ENCODE measurements at regions not wholly inside any gene's neighbourhood (a gene's known extent, or its start where the extent isn't known, plus 50 kb on each side); places are given as distances from the start of the nearest gene placed in this dataset.

DNA sequence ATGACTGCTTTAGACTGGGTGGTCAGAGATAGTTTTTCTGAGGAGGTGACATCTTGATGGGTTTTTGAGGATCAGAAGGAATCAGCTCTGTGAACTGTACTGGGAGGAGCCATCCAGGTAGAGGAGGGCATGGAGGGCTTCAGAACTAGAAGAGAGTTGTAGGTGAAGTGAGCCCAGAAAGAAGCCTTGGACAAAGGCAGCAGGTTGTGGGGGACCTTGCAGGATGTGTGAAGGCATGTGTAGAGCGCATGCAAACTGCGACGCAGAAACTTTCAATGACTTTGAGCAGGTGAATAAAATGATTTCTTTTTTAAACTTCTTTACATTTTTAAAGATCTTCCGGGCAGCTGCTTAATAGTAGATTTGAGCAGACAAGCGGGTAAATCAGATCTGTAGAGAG lies 83.9 kb upstream of the SIX2 start:
- H3K9me2 ChIP-seq (ENCODE audit: low read depth, low read length): no peaks in the 10 kb centered on the region
- no peaks in the 10 kb centered on the region for H3K9me3 ChIP-seq (ENCODE audit: low read length)
- H4K20me1 ChIP-seq (ENCODE audit: insufficient read depth, low read length): no peaks in the 10 kb centered on the region
- H3K9ac ChIP-seq (ENCODE audit: low read length): no peak overlapping the region
- H3K4me1 ChIP-seq (ENCODE audit: insufficient read depth, low read length, severe bottlenecking): peaks cover 11% of the 10 kb centered on the region
- no peak overlapping the region for H3K4me2 ChIP-seq (ENCODE audit: low read length)
- no peaks in the 10 kb centered on the region for H3F3A ChIP-seq (ENCODE audit: insufficient read depth, low read length)
- H3K4me3 ChIP-seq (ENCODE audit: low read depth, low read length, poor library complexity, severe bottlenecking): no peak overlapping the region
- no peak overlapping the region for H2AFZ ChIP-seq (ENCODE audit: low read length)
- H3K27me3 ChIP-seq (ENCODE audit: insufficient read depth, low read length): no peaks in the 10 kb centered on the region; the same call in 1 of the 2 replicates
- TF ChIP-seq, protein P1, sequence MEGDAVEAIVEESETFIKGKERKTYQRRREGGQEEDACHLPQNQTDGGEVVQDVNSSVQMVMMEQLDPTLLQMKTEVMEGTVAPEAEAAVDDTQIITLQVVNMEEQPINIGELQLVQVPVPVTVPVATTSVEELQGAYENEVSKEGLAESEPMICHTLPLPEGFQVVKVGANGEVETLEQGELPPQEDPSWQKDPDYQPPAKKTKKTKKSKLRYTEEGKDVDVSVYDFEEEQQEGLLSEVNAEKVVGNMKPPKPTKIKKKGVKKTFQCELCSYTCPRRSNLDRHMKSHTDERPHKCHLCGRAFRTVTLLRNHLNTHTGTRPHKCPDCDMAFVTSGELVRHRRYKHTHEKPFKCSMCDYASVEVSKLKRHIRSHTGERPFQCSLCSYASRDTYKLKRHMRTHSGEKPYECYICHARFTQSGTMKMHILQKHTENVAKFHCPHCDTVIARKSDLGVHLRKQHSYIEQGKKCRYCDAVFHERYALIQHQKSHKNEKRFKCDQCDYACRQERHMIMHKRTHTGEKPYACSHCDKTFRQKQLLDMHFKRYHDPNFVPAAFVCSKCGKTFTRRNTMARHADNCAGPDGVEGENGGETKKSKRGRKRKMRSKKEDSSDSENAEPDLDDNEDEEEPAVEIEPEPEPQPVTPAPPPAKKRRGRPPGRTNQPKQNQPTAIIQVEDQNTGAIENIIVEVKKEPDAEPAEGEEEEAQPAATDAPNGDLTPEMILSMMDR (IDR thresholded peaks at IDR 0.05; ENCODE audit: low read length): no peak
- TF ChIP-seq EZH2 (IDR thresholded peaks at IDR 0.05; ENCODE audit: borderline replicate concordance, low read length): no peak
- no peak overlapping the region for H3K27ac ChIP-seq (ENCODE audit: low read depth, low read length, poor library complexity, severe bottlenecking)
- H3K36me3 ChIP-seq (ENCODE audit: insufficient read depth, low read length): no peaks in the 10 kb centered on the region
- H3K79me2 ChIP-seq (ENCODE audit: insufficient read depth, low read length): no peaks in the 10 kb centered on the region

DNA sequence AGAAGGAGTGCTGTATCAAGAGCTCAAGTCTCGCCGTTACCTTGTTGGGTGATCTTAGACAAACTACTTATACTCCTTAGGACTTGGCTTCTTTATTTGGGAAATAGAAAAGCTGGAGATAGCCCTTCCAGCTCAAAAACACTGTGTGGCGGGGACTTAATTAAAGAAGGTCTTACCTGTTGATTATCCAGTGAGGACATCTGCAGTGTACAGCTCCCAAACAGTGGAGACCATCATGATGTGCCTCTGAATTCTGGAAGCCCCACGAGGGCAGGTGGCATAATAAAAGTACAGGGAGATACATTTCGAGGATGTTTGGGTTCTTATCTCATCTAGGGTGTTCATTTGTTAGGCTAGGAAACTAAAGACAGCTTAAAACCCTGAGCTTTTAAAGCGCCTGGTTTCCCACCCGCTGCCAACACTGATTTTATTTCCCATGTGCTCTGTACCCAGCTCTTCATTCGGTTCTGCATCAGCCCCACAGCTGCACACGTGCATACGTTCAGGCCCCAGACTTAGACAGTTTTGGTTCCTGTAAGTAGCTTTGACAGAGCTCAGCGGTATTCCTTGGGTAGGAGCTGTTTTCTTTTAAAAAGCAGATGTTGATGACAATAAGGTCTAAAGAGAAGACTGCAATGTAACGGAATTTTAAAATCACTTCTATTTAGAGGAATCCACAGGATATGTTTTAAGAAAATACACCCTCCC lies 80.5 kb upstream of the SIX2 start:
- Histone ChIP-seq H3K9ac (ENCODE audit: low read length) (no peak overlapping the region), H3K79me2 (ENCODE audit: insufficient read depth, low read length) (no peaks in the 10 kb centered on the region), H3K4me3 (ENCODE audit: low read depth, low read length, poor library complexity, severe bottlenecking) (no peak overlapping the region), H4K20me1 (ENCODE audit: insufficient read depth, low read length) (no peaks in the 10 kb centered on the region), H2AFZ (ENCODE audit: low read length) (no peak overlapping the region), H3K9me3 (ENCODE audit: low read length) (no peaks in the 10 kb centered on the region), H3F3A (ENCODE audit: insufficient read depth, low read length) (no peaks in the 10 kb centered on the region), H3K9me2 (ENCODE audit: low read depth, low read length) (no peaks in the 10 kb centered on the region), H3K4me2 (ENCODE audit: low read length) (no peak overlapping the region), H3K27ac (ENCODE audit: low read depth, low read length, poor library complexity, severe bottlenecking) (peak overlapping the region; percentile 21), H3K36me3 (ENCODE audit: insufficient read depth, low read length) (no peaks in the 10 kb centered on the region), H3K27me3 (ENCODE audit: insufficient read depth, low read length) (no peaks in the 10 kb centered on the region; the same call in 1 of the 2 replicates), H3K4me1 (ENCODE audit: insufficient read depth, low read length, severe bottlenecking) (peaks cover 11% of the 10 kb centered on the region)
- no peak for TF ChIP-seq EZH2 (IDR thresholded peaks at IDR 0.05; ENCODE audit: borderline replicate concordance, low read length)
- TF ChIP-seq, protein P1 (IDR thresholded peaks at IDR 0.05; ENCODE audit: low read length): no peak

DNA sequence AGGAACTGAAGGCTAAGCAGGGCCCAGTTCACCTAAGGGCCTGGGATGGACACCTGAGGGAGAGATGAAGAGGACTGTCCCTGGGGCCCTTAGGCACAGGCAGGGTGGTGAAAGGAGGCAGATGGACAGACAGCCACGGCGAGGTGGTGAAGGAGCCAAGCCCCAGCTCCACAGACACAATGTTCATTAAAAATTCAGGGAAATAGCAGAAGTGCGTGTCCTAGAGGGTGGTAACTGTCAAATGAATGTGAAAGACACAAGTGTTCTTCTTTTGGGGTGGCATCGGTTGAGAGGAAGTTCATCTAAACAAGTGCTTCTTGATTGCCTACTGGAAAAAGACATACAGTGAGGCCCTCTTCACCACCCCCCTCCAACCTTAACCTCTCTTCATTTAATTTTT lies 76.2 kb upstream of the SIX2 start:
- TF ChIP-seq, protein P1 (IDR thresholded peaks at IDR 0.05; ENCODE audit: low read length): no peak
- Histone ChIP-seq H3K9ac (ENCODE audit: low read length) (no peak overlapping the region), H4K20me1 (ENCODE audit: insufficient read depth, low read length) (no peaks in the 10 kb centered on the region), H3K4me2 (ENCODE audit: low read length) (no peak overlapping the region), H3K4me1 (ENCODE audit: insufficient read depth, low read length, severe bottlenecking) (peaks cover 17% of the 10 kb centered on the region), H3K4me3 (ENCODE audit: low read depth, low read length, poor library complexity, severe bottlenecking) (no peak overlapping the region), H3K27ac (ENCODE audit: low read depth, low read length, poor library complexity, severe bottlenecking) (no peak overlapping the region), H3K79me2 (ENCODE audit: insufficient read depth, low read length) (no peaks in the 10 kb centered on the region), H3K27me3 (ENCODE audit: insufficient read depth, low read length) (no peaks in the 10 kb centered on the region), H3K9me2 (ENCODE audit: low read depth, low read length) (no peaks in the 10 kb centered on the region), H3K9me3 (ENCODE audit: low read length) (no peaks in the 10 kb centered on the region), H2AFZ (ENCODE audit: low read length) (no peak overlapping the region), H3K36me3 (ENCODE audit: insufficient read depth, low read length) (no peaks in the 10 kb centered on the region), H3F3A (ENCODE audit: insufficient read depth, low read length) (no peaks in the 10 kb centered on the region)

Data from OCI-LY1 (cell line).